ENCODE measurements at regions not wholly inside any gene's neighbourhood (a gene's known extent, or its start where the extent isn't known, plus 50 kb on each side); places are given as distances from the start of the nearest gene placed in this dataset.

GRCh38 chr5:6043491-6044310 is 334.6 kb downstream of the MED10 start:
- H3K27ac ChIP-seq: no peak overlapping the region
- no peak overlapping the region for H2AFZ ChIP-seq
- no peak overlapping the region for H3K4me3 ChIP-seq
- H4K20me1 ChIP-seq (ENCODE audit: insufficient read depth): no peaks in the 10 kb centered on the region
- H3F3A ChIP-seq (ENCODE audit: insufficient read depth): no peaks in the 10 kb centered on the region
- H3K4me2 ChIP-seq (ENCODE audit: unreplicated experiment): no peak overlapping the region
- H3K9me2 ChIP-seq (ENCODE audit: insufficient read depth): no peaks in the 10 kb centered on the region
- no peaks in the 10 kb centered on the region for H3K4me1 ChIP-seq (ENCODE audit: insufficient read depth)
- H3K9me3 ChIP-seq (ENCODE audit: low read depth): no peaks in the 10 kb centered on the region
- no peaks in the 10 kb centered on the region for H3K27me3 ChIP-seq (replicated peaks; ENCODE audit: insufficient read depth)
- no peaks in the 10 kb centered on the region for H3K36me3 ChIP-seq (ENCODE audit: low read depth)
- in situ Hi-C loops (cut with MboI): no loop called here
- H3K9ac ChIP-seq: no peak overlapping the region
- DNase-seq: no peak
- 39% methylated on average over 13 of the region's 13 CpGs for WGBS, 2 experiments (ENCODE audit: low coverage in 1 of 2, low lambda C conversion rate in 2 of 2, missing lambda C conversion rate in 2 of 2)
- H3K79me2 ChIP-seq (ENCODE audit: insufficient read depth): no peaks in the 10 kb centered on the region
- TF ChIP-seq EZH2phosphoT487 (IDR thresholded peaks at IDR 0.05; ENCODE audit: insufficient read depth, low read depth): no peak
- TF ChIP-seq EZH2 (IDR thresholded peaks at IDR 0.05; ENCODE audit: insufficient read depth, poor library complexity, severe bottlenecking): no peak

- no peak for DNase-seq
- no peaks in the 10 kb centered on the region for H3K9me2 ChIP-seq (ENCODE audit: insufficient read depth)
- no peaks in the 10 kb centered on the region for H3K79me2 ChIP-seq (ENCODE audit: insufficient read depth)
- H3K27me3 ChIP-seq (replicated peaks; ENCODE audit: insufficient read depth): no peaks in the 10 kb centered on the region
- no peak overlapping the region for H3K9ac ChIP-seq
- H3K9me3 ChIP-seq (ENCODE audit: low read depth): no peaks in the 10 kb centered on the region
- no peak overlapping the region for H3K4me3 ChIP-seq
- H3F3A ChIP-seq (ENCODE audit: insufficient read depth): no peaks in the 10 kb centered on the region
- H3K4me2 ChIP-seq (ENCODE audit: unreplicated experiment): no peak overlapping the region
- no peak for TF ChIP-seq EZH2phosphoT487 (IDR thresholded peaks at IDR 0.05; ENCODE audit: insufficient read depth, low read depth)
- TF ChIP-seq EZH2 (IDR thresholded peaks at IDR 0.05; ENCODE audit: insufficient read depth, poor library complexity, severe bottlenecking): no peak
- H3K27ac ChIP-seq: no peak overlapping the region
- in situ Hi-C loops (cut with MboI): no loop called here
- 31 to 46% methylated on average over 10 of the region's 10 CpGs for WGBS, 2 experiments (ENCODE audit: low coverage in 1 of 2, low lambda C conversion rate in 2 of 2, missing lambda C conversion rate in 2 of 2)
- no peaks in the 10 kb centered on the region for H3K4me1 ChIP-seq (ENCODE audit: insufficient read depth)
- H3K36me3 ChIP-seq (ENCODE audit: low read depth): no peaks in the 10 kb centered on the region
- no peaks in the 10 kb centered on the region for H4K20me1 ChIP-seq (ENCODE audit: insufficient read depth)
- H2AFZ ChIP-seq: no peak overlapping the region
These were observed 336.3 kb downstream of the MED10 start for GRCh38 chr5:6041977-6042550.

GRCh38 chr5:6039111-6039510 is 339.2 kb downstream of the MED10 start:
- Histone ChIP-seq H3K4me1 (ENCODE audit: insufficient read depth) (no peaks in the 10 kb centered on the region), H3K36me3 (ENCODE audit: low read depth) (no peaks in the 10 kb centered on the region), H3F3A (ENCODE audit: insufficient read depth) (no peaks in the 10 kb centered on the region), H3K79me2 (ENCODE audit: insufficient read depth) (no peaks in the 10 kb centered on the region), H3K9me2 (ENCODE audit: insufficient read depth) (no peaks in the 10 kb centered on the region), H3K9me3 (ENCODE audit: low read depth) (no peaks in the 10 kb centered on the region), H3K4me3 (no peak overlapping the region), H4K20me1 (ENCODE audit: insufficient read depth) (no peaks in the 10 kb centered on the region), H2AFZ (no peak overlapping the region), H3K4me2 (ENCODE audit: unreplicated experiment) (no peak overlapping the region), H3K27ac (no peak overlapping the region), H3K9ac (no peak overlapping the region), H3K27me3 (replicated peaks; ENCODE audit: insufficient read depth) (no peaks in the 10 kb centered on the region)
- DNase-seq: no peak
- in situ Hi-C loops (cut with MboI): no loop called here
- WGBS, 2 experiments (ENCODE audit: low coverage in 1 of 2, low lambda C conversion rate in 2 of 2, missing lambda C conversion rate in 2 of 2): 13 to 23% methylated on average over 1 of the region's 1 CpG
- TF ChIP-seq EZH2phosphoT487 (IDR thresholded peaks at IDR 0.05; ENCODE audit: insufficient read depth, low read depth) (no peak), EZH2 (IDR thresholded peaks at IDR 0.05; ENCODE audit: insufficient read depth, poor library complexity, severe bottlenecking) (no peak)

DNA sequence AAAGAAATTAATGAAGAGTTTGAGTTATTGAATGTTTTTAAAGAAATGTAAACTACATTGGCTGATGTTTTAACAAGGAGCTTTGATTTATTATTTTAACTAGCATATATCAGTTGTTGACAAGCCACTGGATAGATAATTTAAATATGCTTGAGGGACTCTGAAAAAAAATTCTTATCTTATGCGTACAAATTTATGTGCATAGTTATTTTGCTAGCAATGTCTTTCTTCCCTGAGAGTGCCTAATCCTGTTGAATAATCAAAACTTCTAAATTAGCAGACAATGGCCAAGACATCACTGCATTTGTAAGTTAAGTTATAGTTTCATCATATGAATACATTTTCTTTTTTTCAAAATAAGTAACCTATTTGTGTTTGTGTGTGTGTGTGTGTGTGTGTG is 342.3 kb downstream of the MED10 start:
- Histone ChIP-seq H3K27ac (no peak overlapping the region), H3K79me2 (ENCODE audit: insufficient read depth) (no peaks in the 10 kb centered on the region), H3K27me3 (replicated peaks; ENCODE audit: insufficient read depth) (no peaks in the 10 kb centered on the region), H2AFZ (no peak overlapping the region), H3K4me2 (ENCODE audit: unreplicated experiment) (no peak overlapping the region), H3K9me2 (ENCODE audit: insufficient read depth) (no peaks in the 10 kb centered on the region), H3K4me3 (no peak overlapping the region), H4K20me1 (ENCODE audit: insufficient read depth) (no peaks in the 10 kb centered on the region), H3K36me3 (ENCODE audit: low read depth) (no peaks in the 10 kb centered on the region), H3K9me3 (ENCODE audit: low read depth) (no peaks in the 10 kb centered on the region), H3F3A (ENCODE audit: insufficient read depth) (no peaks in the 10 kb centered on the region), H3K9ac (no peak overlapping the region), H3K4me1 (ENCODE audit: insufficient read depth) (no peaks in the 10 kb centered on the region)
- TF ChIP-seq EZH2phosphoT487 (IDR thresholded peaks at IDR 0.05; ENCODE audit: insufficient read depth, low read depth): no peak
- TF ChIP-seq EZH2 (IDR thresholded peaks at IDR 0.05; ENCODE audit: insufficient read depth, poor library complexity, severe bottlenecking): no peak
- WGBS, 2 experiments (ENCODE audit: low coverage in 1 of 2, low lambda C conversion rate in 2 of 2, missing lambda C conversion rate in 2 of 2): 69 to 78% methylated on average over 1 of the region's 1 CpG
- no peak for DNase-seq
- in situ Hi-C loops (cut with MboI): no loop called here

Measured in GM23248 (cell line).